NCI-H146 treated with DMSO at 0.1 percent for 48 hours (cell line): ENCODE measurements at regions not wholly inside any gene's neighbourhood (a gene's known extent, or its start where the extent isn't known, plus 50 kb on each side); places are given as distances from the start of the nearest gene placed in this dataset.
"Not testable (repeated sequence)": the region's sequence is repeated elsewhere in the genome, so short reads cannot be mapped to it uniquely, and the experiment has no call there.

ENCODE experiments used
- DNase-seq: peaks from one replicate; lab custom pipeline; 2025; ENCODE audit not compliant: unreplicated experiment; lab: John Stamatoyannopoulos, UW

- DNase-seq = peak; percentile 1
Observed at GRCh38 chr3:13139471-13140065, 66.3 kb upstream of the IQSEC1 start.

- no peak for DNase-seq
Observed at GRCh38 chr3:13138833-13139145, 65.6 kb upstream of the IQSEC1 start.

GRCh38 chr3:13137941-13138832 lies 65.0 kb upstream of the IQSEC1 start:
- peak; percentile 27 for DNase-seq

- DNase-seq = not testable (repeated sequence)
Observed at GRCh38 chr3:13136848-13137247, 63.6 kb upstream of the IQSEC1 start.

- DNase-seq = no peak
Observed at GRCh38 chr3:13136426-13136825, 63.2 kb upstream of the IQSEC1 start.

- no peak for DNase-seq
Observed at GRCh38 chr3:13135811-13136321, 62.6 kb upstream of the IQSEC1 start.

GRCh38 chr3:13135251-13135810 lies 62.1 kb upstream of the IQSEC1 start:
- DNase-seq = no peak

GRCh38 chr3:13134879-13135206 lies 61.6 kb upstream of the IQSEC1 start:
- no peak for DNase-seq

- DNase-seq = no peak
Observed at GRCh38 chr3:13134166-13134878, 61.1 kb upstream of the IQSEC1 start.

- DNase-seq = no peak
Observed at GRCh38 chr3:13133471-13133981, 60.3 kb upstream of the IQSEC1 start.

- DNase-seq = no peak
Observed at GRCh38 chr3:13132731-13133410, 59.6 kb upstream of the IQSEC1 start.

- no peak for DNase-seq
Observed at GRCh38 chr3:13132281-13132680, 59.1 kb upstream of the IQSEC1 start.

GRCh38 chr3:13130464-13131193 lies 57.4 kb upstream of the IQSEC1 start:
- DNase-seq = no peak

- no peak for DNase-seq
Observed at GRCh38 chr3:13125092-13126015, 52.1 kb upstream of the IQSEC1 start.

- no peak for DNase-seq
Observed at GRCh38 chr3:13124631-13125030, 51.4 kb upstream of the IQSEC1 start.

- no peak for DNase-seq
Observed at GRCh38 chr3:13123765-13124164, 50.5 kb upstream of the IQSEC1 start.

- peak; percentile 43 for DNase-seq
Observed at GRCh38 chr3:13123013-13123654, 49.9 kb upstream of the IQSEC1 start.
